MM.1S (cell line): ENCODE measurements at regions not wholly inside any gene's neighbourhood (a gene's known extent, or its start where the extent isn't known, plus 50 kb on each side); places are given as distances from the start of the nearest gene placed in this dataset.

Experiments
- EZH2phosphoT487 ChIP-seq: fragments of 300-600 bp; sonication (generic); IDR thresholded peaks from 2 replicates; pipeline ENCODE4 v1.6.1; 2018; ENCODE audit warnings: antibody characterized with exemption, low read length
- TF ChIP-seq, protein P1 (sequence below): fragments of 300-600 bp; sonication (generic); IDR thresholded peaks from 2 replicates; pipeline ENCODE4 v1.5.1; 2016; ENCODE audit warnings: antibody characterized with exemption, low read length, mixed read lengths

DNA sequence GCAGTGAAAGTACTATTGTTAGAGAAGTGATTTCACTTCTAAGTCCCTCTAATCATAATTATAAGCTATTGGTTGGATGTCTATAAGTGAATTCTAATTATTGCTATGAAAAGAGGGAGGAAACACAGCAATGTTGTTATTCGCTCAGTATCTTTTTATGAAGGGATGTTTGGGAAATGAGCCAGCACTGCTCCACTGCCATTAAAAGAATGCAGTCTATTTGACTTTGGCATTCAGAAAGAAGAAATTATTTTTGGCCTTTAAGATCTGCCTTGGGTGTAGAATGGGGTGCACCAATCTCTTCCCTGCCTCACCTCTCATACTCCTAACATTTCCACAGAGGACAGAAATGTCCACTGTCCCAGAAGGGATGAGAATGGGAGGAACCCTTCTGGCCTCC is 332.0 kb downstream of the SPATA31D1 start:
- TF ChIP-seq, protein P1, sequence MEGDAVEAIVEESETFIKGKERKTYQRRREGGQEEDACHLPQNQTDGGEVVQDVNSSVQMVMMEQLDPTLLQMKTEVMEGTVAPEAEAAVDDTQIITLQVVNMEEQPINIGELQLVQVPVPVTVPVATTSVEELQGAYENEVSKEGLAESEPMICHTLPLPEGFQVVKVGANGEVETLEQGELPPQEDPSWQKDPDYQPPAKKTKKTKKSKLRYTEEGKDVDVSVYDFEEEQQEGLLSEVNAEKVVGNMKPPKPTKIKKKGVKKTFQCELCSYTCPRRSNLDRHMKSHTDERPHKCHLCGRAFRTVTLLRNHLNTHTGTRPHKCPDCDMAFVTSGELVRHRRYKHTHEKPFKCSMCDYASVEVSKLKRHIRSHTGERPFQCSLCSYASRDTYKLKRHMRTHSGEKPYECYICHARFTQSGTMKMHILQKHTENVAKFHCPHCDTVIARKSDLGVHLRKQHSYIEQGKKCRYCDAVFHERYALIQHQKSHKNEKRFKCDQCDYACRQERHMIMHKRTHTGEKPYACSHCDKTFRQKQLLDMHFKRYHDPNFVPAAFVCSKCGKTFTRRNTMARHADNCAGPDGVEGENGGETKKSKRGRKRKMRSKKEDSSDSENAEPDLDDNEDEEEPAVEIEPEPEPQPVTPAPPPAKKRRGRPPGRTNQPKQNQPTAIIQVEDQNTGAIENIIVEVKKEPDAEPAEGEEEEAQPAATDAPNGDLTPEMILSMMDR, result no peak
- no peak for TF ChIP-seq EZH2phosphoT487
